ENCODE measurements at regions not wholly inside any gene's neighbourhood (a gene's known extent, or its start where the extent isn't known, plus 50 kb on each side); places are given as distances from the start of the nearest gene placed in this dataset.

DNA sequence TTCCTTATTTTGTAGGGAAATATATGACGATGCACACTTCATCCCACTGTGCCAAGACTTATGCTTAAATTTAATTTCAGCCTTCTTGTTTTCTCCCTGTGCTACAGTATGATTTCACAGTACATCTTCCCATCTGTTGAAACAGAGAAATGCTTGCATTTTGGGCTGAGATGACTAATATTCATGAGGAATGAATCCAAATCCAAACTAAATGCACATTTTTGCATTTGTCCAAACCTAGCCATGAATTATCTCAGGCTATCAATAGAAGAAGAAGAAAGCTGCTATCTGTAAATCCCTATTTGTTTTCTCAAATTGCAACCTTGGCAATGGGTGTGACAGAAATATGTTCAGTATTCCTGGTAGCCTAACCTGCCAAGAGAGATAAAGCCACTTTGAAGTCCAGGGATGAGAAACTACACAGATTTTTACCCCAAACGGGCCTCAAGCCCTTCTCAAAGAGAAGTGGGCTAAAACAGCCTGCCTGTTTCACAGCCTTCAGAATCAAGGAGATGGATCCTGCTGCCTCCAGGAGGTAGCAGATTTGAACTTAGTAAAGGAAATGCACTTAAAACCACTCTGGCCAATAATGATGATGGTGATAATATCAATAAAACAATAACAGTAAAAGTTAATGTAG lies 306.9 kb upstream of the NT5C1B start:
- in situ Hi-C loops (cut with HindIII; ENCODE audit: low sequenced_read_pairs) = no loop called here
- DNase-seq (ENCODE audit: low read depth) = no peak
- TF ChIP-seq, protein P1, sequence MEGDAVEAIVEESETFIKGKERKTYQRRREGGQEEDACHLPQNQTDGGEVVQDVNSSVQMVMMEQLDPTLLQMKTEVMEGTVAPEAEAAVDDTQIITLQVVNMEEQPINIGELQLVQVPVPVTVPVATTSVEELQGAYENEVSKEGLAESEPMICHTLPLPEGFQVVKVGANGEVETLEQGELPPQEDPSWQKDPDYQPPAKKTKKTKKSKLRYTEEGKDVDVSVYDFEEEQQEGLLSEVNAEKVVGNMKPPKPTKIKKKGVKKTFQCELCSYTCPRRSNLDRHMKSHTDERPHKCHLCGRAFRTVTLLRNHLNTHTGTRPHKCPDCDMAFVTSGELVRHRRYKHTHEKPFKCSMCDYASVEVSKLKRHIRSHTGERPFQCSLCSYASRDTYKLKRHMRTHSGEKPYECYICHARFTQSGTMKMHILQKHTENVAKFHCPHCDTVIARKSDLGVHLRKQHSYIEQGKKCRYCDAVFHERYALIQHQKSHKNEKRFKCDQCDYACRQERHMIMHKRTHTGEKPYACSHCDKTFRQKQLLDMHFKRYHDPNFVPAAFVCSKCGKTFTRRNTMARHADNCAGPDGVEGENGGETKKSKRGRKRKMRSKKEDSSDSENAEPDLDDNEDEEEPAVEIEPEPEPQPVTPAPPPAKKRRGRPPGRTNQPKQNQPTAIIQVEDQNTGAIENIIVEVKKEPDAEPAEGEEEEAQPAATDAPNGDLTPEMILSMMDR (IDR thresholded peaks at IDR 0.05; ENCODE audit: low read depth, low read length, missing control alignments) = no peak
- H3K4me3 ChIP-seq (ENCODE audit: low read depth, low read length) = no peak overlapping the region

DNA sequence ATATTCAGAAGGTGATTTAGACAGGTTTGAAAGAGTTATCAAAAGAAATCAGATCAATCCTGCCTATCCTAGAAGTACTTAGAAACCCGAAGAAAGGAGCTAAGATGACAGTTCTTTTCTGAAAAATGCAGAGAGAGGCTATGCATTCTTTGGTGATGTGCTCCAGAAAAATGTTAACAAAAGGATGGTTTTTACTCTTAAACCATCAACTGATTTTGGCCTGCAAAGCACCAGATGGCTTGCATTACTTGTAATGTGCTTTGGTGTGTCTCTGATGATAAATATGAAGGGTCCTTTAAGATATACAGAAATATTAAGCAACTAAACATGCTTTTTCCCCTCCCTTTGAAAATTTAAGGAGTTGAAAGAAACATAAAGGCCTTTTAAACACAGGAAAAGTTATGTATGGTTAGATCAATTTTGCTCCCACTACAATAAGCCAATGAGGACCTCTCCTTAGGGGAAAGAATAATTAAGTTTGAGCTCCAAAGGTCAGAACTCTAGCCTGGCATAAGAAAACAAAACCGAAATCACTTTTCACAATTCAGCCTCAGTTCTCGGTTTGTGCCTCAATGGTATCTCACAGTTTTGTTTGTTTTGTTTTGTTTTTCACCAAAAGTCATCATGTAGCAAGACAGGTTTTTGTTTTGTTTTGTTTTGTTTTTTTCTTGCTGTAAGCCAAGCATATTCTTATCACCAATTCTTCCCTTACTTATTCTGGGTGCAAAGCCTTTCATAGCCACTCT lies 302.4 kb upstream of the NT5C1B start:
- in situ Hi-C loops (cut with HindIII; ENCODE audit: low sequenced_read_pairs) = no loop called here
- H3K4me3 ChIP-seq (ENCODE audit: low read depth, low read length) = no peak overlapping the region
- DNase-seq (ENCODE audit: low read depth) = no peak
- TF ChIP-seq, protein P1 (IDR thresholded peaks at IDR 0.05; ENCODE audit: low read depth, low read length, missing control alignments) = no peak

DNA sequence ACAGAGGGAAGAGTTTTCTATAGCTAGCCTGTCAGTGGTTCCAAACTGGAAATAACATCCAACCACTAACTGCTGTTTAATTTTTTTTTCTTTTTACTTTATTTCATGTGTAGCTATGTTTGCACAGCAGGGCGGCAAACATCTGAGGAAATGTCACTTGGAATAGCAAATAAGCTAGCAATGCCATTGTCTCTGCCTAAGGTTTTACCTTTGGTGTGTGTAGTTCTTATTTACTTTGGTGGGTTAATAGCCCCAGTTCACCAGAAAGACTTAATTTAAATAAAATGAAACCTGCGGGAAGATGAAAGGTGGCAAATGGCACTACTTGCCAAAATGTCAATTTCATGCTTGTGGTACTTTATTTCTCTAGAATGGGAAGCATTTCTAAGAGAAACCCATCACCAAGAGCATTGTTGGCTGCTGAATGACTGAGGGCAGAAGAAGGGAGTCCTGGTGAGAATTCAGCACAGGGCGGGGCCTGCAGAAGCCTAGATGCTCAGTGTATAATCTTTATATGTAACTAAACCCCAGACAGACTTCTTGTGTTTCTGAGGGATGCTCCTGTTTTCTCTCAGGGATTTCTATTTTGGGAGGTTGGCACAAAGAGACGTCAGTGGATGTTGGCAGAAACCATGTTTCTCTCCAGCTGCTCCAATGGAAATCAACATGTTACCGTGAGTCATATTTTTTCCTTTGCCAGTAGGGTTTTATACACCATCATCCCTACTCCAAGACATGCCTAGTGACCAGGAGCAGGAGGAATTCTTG lies 300.4 kb upstream of the NT5C1B start:
- in situ Hi-C loops (cut with HindIII; ENCODE audit: low sequenced_read_pairs) = no loop called here
- H3K4me3 ChIP-seq (ENCODE audit: low read depth, low read length) = no peak overlapping the region
- TF ChIP-seq, protein P1 (IDR thresholded peaks at IDR 0.05; ENCODE audit: low read depth, low read length, missing control alignments) = no peak

DNA sequence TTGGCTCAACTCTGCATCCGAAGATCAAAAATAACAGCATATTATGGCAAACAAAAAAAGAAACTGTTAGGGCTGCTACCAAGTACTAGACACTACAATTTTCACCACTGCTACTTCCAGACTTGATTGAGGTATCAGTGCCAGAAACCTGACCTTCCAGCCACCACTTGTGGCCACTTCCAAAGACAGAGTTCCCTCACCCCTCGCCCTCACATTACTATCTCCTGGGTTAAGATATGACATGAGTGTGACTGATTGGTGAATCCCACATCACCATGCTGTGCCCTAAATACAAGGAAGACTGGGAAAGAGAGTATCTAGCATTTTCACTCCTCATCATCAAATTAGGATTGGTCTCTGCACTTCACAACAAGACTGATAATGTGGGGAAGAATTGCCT lies 296.1 kb upstream of the NT5C1B start:
- in situ Hi-C loops (cut with HindIII; ENCODE audit: low sequenced_read_pairs) = no loop called here
- no peak overlapping the region for H3K4me3 ChIP-seq (ENCODE audit: low read depth, low read length)
- no peak for DNase-seq (ENCODE audit: low read depth)
- TF ChIP-seq, protein P1 (IDR thresholded peaks at IDR 0.05; ENCODE audit: low read depth, low read length, missing control alignments) = no peak

More for the DNA sequence above, 300.4 kb upstream of the NT5C1B start:
- no peak for DNase-seq (ENCODE audit: low read depth)

DNA sequence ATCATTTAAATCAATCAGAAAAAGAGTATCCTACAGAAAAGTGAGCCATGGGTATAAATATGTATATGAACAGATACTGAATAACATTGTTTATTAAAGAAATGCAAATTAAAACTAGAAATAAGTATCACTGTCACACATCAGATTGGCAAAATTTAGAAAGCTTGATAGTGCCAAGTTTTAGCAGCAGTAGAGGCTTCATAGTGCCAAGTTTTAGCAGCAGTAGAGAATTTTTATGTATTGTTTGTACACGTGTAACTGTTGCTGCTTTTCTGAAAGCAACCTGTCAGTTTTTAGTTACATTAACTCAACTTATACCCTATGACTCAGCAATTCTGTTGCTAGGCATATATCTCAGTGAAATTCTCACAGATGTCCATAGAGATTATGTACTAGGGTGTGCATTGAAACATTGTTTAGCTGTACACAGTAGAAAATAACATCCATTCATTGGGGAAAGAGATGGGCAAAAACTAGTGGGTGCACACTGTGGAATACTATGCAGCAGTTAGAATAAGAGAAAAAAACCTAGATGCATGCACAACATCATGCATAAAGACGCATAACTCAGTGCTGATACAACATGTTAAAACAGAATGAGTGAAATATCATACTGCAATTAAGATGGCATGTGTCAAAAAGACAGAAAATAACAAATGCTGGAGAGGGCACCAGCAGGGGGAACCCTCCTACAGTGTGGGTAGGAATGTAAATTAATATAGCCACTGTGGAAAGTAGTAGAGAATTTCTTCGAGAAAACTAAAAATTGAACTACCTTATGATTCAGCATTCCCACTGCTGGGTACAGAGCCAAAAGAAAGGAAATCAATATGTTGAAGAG lies 294.5 kb upstream of the NT5C1B start:
- in situ Hi-C loops (cut with HindIII; ENCODE audit: low sequenced_read_pairs) = loop anchor here (5.0 kb wide), 1 partner anchor 47 kb away; no protein-coding TSS in a partner anchor
- H3K4me3 ChIP-seq (ENCODE audit: low read depth, low read length) = no peak overlapping the region
- TF ChIP-seq, protein P1 (IDR thresholded peaks at IDR 0.05; ENCODE audit: low read depth, low read length, missing control alignments) = peak; percentile 22
- DNase-seq (ENCODE audit: low read depth) = no peak

DNA sequence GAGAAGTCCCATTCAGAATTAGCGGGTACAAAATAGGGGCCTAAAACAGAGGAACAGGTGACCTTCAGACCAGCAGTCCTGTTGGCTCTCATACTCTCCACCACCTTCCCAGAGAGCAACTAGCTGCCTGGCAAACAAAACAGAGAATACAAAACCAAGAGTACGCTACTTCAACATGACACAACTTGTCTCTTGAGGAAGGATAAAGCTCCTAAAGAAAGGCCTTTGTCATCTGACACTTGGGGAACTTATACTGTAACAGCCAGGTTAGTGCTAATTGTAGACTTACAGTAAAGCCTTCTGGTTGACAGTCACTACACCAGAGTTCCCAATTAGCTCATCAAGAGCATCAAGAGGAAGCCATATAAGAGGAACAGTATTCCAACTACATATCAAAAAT lies 282.1 kb upstream of the NT5C1B start:
- in situ Hi-C loops (cut with HindIII; ENCODE audit: low sequenced_read_pairs) = no loop called here
- TF ChIP-seq, protein P1 (IDR thresholded peaks at IDR 0.05; ENCODE audit: low read depth, low read length, missing control alignments) = no peak
- no peak overlapping the region for H3K4me3 ChIP-seq (ENCODE audit: low read depth, low read length)
- DNase-seq (ENCODE audit: low read depth) = no peak

Measured in astrocyte of the cerebellum (primary cell).